HG02623 (cell line): ENCODE measurements at regions not wholly inside any gene's neighbourhood (a gene's known extent, or its start where the extent isn't known, plus 50 kb on each side); places are given as distances from the start of the nearest gene placed in this dataset.

Experiments
- ATAC-seq: cut with Tn5 transposase; IDR thresholded peaks from one replicate; pipeline ENCODE4 v1.9.1; 2021; ENCODE audit warnings: moderate library complexity; ENCODE audit not compliant: unreplicated experiment

GRCh38 chr20:23282111-23282510, 68.5 kb upstream of the NXT1 start:
- no peak for ATAC-seq

- no peak for ATAC-seq
These were observed 70.8 kb upstream of the NXT1 start for GRCh38 chr20:23279836-23280235.

- no peak for ATAC-seq
These were observed 72.4 kb upstream of the NXT1 start for GRCh38 chr20:23278172-23278571.

GRCh38 chr20:23277316-23277715, 73.3 kb upstream of the NXT1 start:
- ATAC-seq: no peak

GRCh38 chr20:23273776-23274175, 76.8 kb upstream of the NXT1 start:
- no peak for ATAC-seq

GRCh38 chr20:23272176-23273029, 78.2 kb upstream of the NXT1 start:
- no peak for ATAC-seq

GRCh38 chr20:23270382-23270911, 80.1 kb upstream of the NXT1 start:
- ATAC-seq: no peak

- ATAC-seq: no peak
These were observed 80.6 kb upstream of the NXT1 start for GRCh38 chr20:23269954-23270353.

GRCh38 chr20:23268792-23269354, 81.7 kb upstream of the NXT1 start:
- ATAC-seq: no peak

- no peak for ATAC-seq
These were observed 82.7 kb upstream of the NXT1 start for GRCh38 chr20:23267909-23268308.

- ATAC-seq: no peak
These were observed 83.8 kb upstream of the NXT1 start for GRCh38 chr20:23266530-23267398.

GRCh38 chr20:23265226-23265625, 85.4 kb upstream of the NXT1 start:
- ATAC-seq: no peak

- no peak for ATAC-seq
These were observed 86.0 kb upstream of the NXT1 start for GRCh38 chr20:23264545-23264944.

GRCh38 chr20:23260181-23260840, 90.3 kb upstream of the NXT1 start:
- no peak for ATAC-seq

GRCh38 chr20:23258747-23259121, 91.9 kb upstream of the NXT1 start:
- ATAC-seq: no peak

GRCh38 chr20:23257848-23258746, 92.5 kb upstream of the NXT1 start:
- ATAC-seq: no peak

GRCh38 chr20:23257106-23257761, 93.4 kb upstream of the NXT1 start:
- no peak for ATAC-seq

GRCh38 chr20:23255716-23256385, 94.7 kb upstream of the NXT1 start:
- ATAC-seq: no peak

GRCh38 chr20:23255106-23255505, 95.5 kb upstream of the NXT1 start:
- no peak for ATAC-seq
